NB4 (cell line): ENCODE measurements at regions not wholly inside any gene's neighbourhood (a gene's known extent, or its start where the extent isn't known, plus 50 kb on each side); places are given as distances from the start of the nearest gene placed in this dataset.

Source experiments
- MYC ChIP-seq: IDR thresholded peaks from 2 replicates; pipeline ENCODE4 v1.6.1; 2011; ENCODE audit warnings: low read depth, low read length
- POLR2A ChIP-seq: IDR thresholded peaks from 2 replicates; pipeline ENCODE4 v1.6.1; 2011; ENCODE audit warnings: mild to moderate bottlenecking; ENCODE audit not compliant: insufficient read length; ENCODE audit errors: extremely low read depth
- TF ChIP-seq, protein P1 (sequence below): IDR thresholded peaks from 2 replicates; pipeline ENCODE4 v1.6.1; 2011; ENCODE audit warnings: low read depth, low read length
- TF ChIP-seq, protein P2 (sequence below): IDR thresholded peaks from one replicate; pipeline ENCODE4 v1.5.1; 2012; ENCODE audit warnings: low read depth, low read length

- TF ChIP-seq, protein P1, sequence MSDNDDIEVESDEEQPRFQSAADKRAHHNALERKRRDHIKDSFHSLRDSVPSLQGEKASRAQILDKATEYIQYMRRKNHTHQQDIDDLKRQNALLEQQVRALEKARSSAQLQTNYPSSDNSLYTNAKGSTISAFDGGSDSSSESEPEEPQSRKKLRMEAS = no peak
- TF ChIP-seq, protein P2, sequence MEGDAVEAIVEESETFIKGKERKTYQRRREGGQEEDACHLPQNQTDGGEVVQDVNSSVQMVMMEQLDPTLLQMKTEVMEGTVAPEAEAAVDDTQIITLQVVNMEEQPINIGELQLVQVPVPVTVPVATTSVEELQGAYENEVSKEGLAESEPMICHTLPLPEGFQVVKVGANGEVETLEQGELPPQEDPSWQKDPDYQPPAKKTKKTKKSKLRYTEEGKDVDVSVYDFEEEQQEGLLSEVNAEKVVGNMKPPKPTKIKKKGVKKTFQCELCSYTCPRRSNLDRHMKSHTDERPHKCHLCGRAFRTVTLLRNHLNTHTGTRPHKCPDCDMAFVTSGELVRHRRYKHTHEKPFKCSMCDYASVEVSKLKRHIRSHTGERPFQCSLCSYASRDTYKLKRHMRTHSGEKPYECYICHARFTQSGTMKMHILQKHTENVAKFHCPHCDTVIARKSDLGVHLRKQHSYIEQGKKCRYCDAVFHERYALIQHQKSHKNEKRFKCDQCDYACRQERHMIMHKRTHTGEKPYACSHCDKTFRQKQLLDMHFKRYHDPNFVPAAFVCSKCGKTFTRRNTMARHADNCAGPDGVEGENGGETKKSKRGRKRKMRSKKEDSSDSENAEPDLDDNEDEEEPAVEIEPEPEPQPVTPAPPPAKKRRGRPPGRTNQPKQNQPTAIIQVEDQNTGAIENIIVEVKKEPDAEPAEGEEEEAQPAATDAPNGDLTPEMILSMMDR = no peak
- no peak for TF ChIP-seq POLR2A
- no peak for TF ChIP-seq MYC
These were observed 1611.6 kb downstream of the NCAM2 start for GRCh38 chr21:22609802-22610201.
